ENCODE measurements at regions not wholly inside any gene's neighbourhood (a gene's known extent, or its start where the extent isn't known, plus 50 kb on each side); places are given as distances from the start of the nearest gene placed in this dataset.
"Not testable (repeated sequence)": the region's sequence is repeated elsewhere in the genome, so short reads cannot be mapped to it uniquely, and the experiment has no call there.

DNA sequence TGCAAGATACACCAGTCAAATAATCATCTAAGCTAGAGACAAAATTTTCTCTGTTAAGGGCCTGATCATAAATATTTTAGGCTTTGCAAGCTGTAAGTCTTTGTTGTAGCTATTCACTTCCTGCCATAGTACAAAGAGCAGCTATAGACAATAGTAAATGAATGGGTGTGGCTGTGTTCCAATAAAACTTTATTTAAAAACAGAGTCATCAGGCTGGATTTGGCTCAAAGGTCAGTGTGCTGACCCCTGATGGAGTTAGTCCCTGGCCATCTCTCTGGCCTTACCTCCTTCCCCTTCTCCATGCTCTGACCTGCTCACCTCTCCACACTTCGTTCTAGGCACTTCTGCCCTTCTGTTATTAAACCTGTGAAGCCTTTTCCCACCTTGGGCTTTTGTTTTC, 86.0 kb downstream of the DRD1 start:
- H3K27ac Mint-ChIP-seq = no peak overlapping the region
- H3K4me1 Mint-ChIP-seq = no peaks in the 10 kb centered on the region
- DNase-seq (ENCODE audit: low spot score in 2 of 2) (no peak), ATAC-seq (no peak)
- H3K36me3 Mint-ChIP-seq = no peaks in the 10 kb centered on the region
- no peaks in the 10 kb centered on the region for H3K9me3 Mint-ChIP-seq
- H3K4me3 Mint-ChIP-seq = no peak overlapping the region

DNA sequence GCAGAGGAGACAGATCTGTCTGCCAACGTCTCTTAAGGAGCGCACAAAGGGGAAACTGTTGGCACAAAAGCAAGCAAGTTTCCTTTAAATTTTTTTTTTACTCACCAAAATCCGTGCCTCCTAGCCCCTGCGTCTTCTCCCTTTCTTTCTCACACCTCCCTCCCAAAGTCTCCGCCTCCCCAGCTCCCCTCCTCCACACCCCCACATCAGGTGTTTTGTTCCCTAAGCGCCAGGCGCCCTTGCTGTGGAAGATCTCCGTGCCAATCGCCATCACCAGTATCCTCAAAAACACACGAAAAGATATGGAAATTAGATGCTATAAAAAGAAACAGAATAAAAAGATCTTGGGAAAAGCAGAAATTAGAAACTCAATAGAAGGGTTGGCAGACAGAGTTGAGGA, 87.6 kb downstream of the DRD1 start:
- DNase-seq (ENCODE audit: low spot score in 2 of 2) (no peak), ATAC-seq (no peak)
- Mint-ChIP-seq H3K27ac (no peak overlapping the region), H3K4me3 (no peak overlapping the region), H3K4me1 (no peaks in the 10 kb centered on the region), H3K36me3 (no peaks in the 10 kb centered on the region), H3K9me3 (no peaks in the 10 kb centered on the region)

DNA sequence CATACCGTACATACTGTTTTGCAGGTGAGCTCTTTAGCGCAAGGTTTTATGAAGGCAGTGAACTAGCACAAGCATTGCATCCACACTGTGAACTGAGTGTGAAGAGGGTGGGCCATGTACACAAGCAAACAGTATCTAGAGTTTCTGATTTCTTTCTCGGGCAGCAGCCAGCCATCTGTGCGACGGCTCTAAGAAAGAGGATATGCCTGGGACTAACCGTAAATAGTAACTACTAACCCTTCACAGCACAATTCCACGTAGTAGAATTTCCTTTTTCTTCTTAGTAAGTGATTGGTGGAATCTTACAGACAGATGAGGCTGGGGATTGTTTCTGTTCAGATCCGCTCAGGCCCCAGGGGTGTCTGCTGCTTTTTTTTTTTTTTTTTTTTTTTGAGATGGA, 89.0 kb downstream of the DRD1 start:
- DNase-seq (ENCODE audit: low spot score in 2 of 2) = no peak
- ATAC-seq = no peak
- no peaks in the 10 kb centered on the region for H3K36me3 Mint-ChIP-seq
- H3K4me3 Mint-ChIP-seq = no peak overlapping the region
- H3K27ac Mint-ChIP-seq = no peak overlapping the region
- H3K4me1 Mint-ChIP-seq = no peaks in the 10 kb centered on the region
- no peaks in the 10 kb centered on the region for H3K9me3 Mint-ChIP-seq

GRCh38 chr5:175353926-175354325, 90.1 kb downstream of the DRD1 start:
- DNase-seq (ENCODE audit: low spot score in 2 of 2) (no peak), ATAC-seq (no peak)
- no peaks in the 10 kb centered on the region for H3K4me1 Mint-ChIP-seq
- H3K27ac Mint-ChIP-seq = no peak overlapping the region
- H3K36me3 Mint-ChIP-seq = no peaks in the 10 kb centered on the region
- no peaks in the 10 kb centered on the region for H3K9me3 Mint-ChIP-seq
- H3K4me3 Mint-ChIP-seq = no peak overlapping the region

- ATAC-seq = no peak
- H3K4me1 Mint-ChIP-seq = no peaks in the 10 kb centered on the region
- H3K36me3 Mint-ChIP-seq = no peaks in the 10 kb centered on the region
- no peak overlapping the region for H3K4me3 Mint-ChIP-seq
- no peaks in the 10 kb centered on the region for H3K9me3 Mint-ChIP-seq
- no peak overlapping the region for H3K27ac Mint-ChIP-seq
- no peak for DNase-seq (ENCODE audit: low spot score in 2 of 2)
These were observed 91.9 kb downstream of the DRD1 start for GRCh38 chr5:175351897-175352590.

DNA sequence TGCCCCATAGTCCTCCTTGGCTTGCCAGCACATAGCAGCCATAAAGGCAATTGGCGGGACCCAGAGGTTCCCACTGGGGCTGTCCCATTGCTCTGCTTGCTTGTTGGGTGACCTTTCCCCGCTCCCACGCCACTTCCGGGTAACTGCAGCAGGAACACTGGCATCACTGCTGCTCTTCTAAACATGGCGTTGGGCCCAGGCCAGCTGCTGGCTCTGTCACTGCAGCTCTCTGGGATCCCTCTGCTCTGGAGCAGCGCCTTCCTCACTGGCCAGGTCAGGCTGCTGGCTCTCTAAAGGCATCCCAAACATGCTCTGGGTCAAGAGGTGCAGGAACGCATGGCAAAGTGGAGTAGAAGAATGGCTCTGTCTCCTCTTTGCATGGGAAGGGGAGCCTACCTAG, 92.9 kb downstream of the DRD1 start:
- Mint-ChIP-seq H3K27ac (no peak overlapping the region), H3K4me3 (no peak overlapping the region), H3K36me3 (no peaks in the 10 kb centered on the region), H3K4me1 (no peaks in the 10 kb centered on the region), H3K9me3 (no peaks in the 10 kb centered on the region)
- no peak for ATAC-seq
- DNase-seq (ENCODE audit: low spot score in 2 of 2) = no peak

GRCh38 chr5:175347931-175348330, 96.1 kb downstream of the DRD1 start:
- ATAC-seq (no peak), DNase-seq (ENCODE audit: low spot score in 2 of 2) (no peak)
- H3K4me1 Mint-ChIP-seq = no peaks in the 10 kb centered on the region
- H3K27ac Mint-ChIP-seq = no peak overlapping the region
- no peaks in the 10 kb centered on the region for H3K9me3 Mint-ChIP-seq
- H3K36me3 Mint-ChIP-seq = no peaks in the 10 kb centered on the region
- H3K4me3 Mint-ChIP-seq = no peak overlapping the region

- Mint-ChIP-seq H3K4me3 (no peak overlapping the region), H3K9me3 (no peaks in the 10 kb centered on the region), H3K4me1 (no peaks in the 10 kb centered on the region), H3K27ac (no peak overlapping the region), H3K36me3 (no peaks in the 10 kb centered on the region)
- DNase-seq (ENCODE audit: low spot score in 2 of 2) (no peak), ATAC-seq (no peak)
These were observed 97.0 kb downstream of the DRD1 start for GRCh38 chr5:175347027-175347426.

- no peak for ATAC-seq
These were observed 99.4 kb downstream of the DRD1 start for GRCh38 chr5:175344331-175345195.

DNA sequence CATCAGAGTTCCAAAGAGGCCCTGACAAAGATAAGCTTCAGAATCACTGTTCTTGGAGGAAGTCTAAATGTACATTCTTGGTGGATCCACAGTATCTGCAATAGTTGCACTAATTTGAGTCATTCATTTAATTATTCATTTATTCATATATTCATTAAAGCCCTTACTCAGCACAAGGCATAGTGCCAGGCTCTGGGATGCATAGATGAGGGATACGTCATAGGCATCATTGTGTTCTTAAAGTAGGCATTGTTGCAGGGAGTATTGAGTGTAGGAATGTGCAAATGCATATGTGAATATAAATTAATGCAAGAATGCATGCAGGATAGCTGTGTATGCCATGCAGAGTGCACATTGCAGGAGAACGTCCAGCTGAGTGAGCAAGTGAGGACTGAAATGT, 100.7 kb downstream of the DRD1 start:
- Mint-ChIP-seq H3K4me3 (no peak overlapping the region), H3K9me3 (no peaks in the 10 kb centered on the region), H3K36me3 (no peaks in the 10 kb centered on the region), H3K27ac (no peak overlapping the region), H3K4me1 (no peaks in the 10 kb centered on the region)
- DNase-seq (ENCODE audit: low spot score in 2 of 2) = no peak
- no peak for ATAC-seq

More at GRCh38 chr5:175344331-175345195, 99.4 kb downstream of the DRD1 start:
- Mint-ChIP-seq H3K36me3 (no peaks in the 10 kb centered on the region), H3K4me1 (no peaks in the 10 kb centered on the region), H3K27ac (no peak overlapping the region), H3K9me3 (no peaks in the 10 kb centered on the region), H3K4me3 (no peak overlapping the region)
- no peak for DNase-seq (ENCODE audit: low spot score in 2 of 2)

GRCh38 chr5:175340180-175340579, 103.8 kb downstream of the DRD1 start:
- no peaks in the 10 kb centered on the region for H3K9me3 Mint-ChIP-seq
- H3K36me3 Mint-ChIP-seq = no peaks in the 10 kb centered on the region
- no peaks in the 10 kb centered on the region for H3K4me1 Mint-ChIP-seq
- H3K27ac Mint-ChIP-seq = no peak overlapping the region
- H3K4me3 Mint-ChIP-seq = no peak overlapping the region
- ATAC-seq (no peak), DNase-seq (ENCODE audit: low spot score in 2 of 2) (no peak)

DNA sequence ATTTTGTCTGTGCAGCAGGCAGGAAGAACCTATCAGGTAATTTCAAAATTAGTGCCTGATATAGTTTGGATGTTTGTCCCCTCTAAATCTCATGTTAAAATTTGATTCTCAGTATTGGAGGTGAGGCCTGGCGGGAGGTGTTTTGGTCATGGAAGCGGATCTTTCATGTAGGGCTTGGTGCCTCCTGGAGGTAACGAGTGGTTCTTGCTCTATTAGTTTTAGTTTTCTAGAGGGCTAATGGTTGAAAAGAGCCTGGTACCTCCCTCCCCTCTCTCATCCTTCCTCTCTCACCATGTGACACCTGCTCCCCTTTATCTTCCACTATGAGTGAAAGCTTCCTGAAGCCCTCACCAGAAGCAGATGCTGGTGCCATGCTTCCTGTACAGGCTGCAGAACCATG, 106.3 kb downstream of the DRD1 start:
- H3K9me3 Mint-ChIP-seq = no peaks in the 10 kb centered on the region
- H3K4me3 Mint-ChIP-seq = no peak overlapping the region
- ATAC-seq (no peak), DNase-seq (ENCODE audit: low spot score in 2 of 2) (no peak)
- no peaks in the 10 kb centered on the region for H3K4me1 Mint-ChIP-seq
- H3K27ac Mint-ChIP-seq = no peak overlapping the region
- H3K36me3 Mint-ChIP-seq = no peaks in the 10 kb centered on the region

GRCh38 chr5:175336781-175337180, 107.2 kb downstream of the DRD1 start:
- Mint-ChIP-seq H3K36me3 (no peaks in the 10 kb centered on the region), H3K4me1 (no peaks in the 10 kb centered on the region), H3K27ac (no peak overlapping the region), H3K4me3 (no peak overlapping the region), H3K9me3 (no peaks in the 10 kb centered on the region)
- ATAC-seq (no peak), DNase-seq (ENCODE audit: low spot score in 2 of 2) (no peak)

- Mint-ChIP-seq H3K36me3 (no peaks in the 10 kb centered on the region), H3K4me1 (no peaks in the 10 kb centered on the region), H3K27ac (no peak overlapping the region), H3K4me3 (no peak overlapping the region), H3K9me3 (peaks cover 2% of the 10 kb centered on the region)
- no peak for ATAC-seq
- no peak for DNase-seq (ENCODE audit: low spot score in 2 of 2)
These were observed 108.3 kb downstream of the DRD1 start for GRCh38 chr5:175335691-175336090.

- DNase-seq (ENCODE audit: low spot score in 2 of 2); H3K36me3 Mint-ChIP-seq; H3K4me3 Mint-ChIP-seq; H3K9me3 Mint-ChIP-seq; ATAC-seq; H3K4me1 Mint-ChIP-seq; H3K27ac Mint-ChIP-seq: not testable (repeated sequence)
These were observed 112.6 kb downstream of the DRD1 start for GRCh38 chr5:175331173-175332036.

Measured in stimulated activated effector memory CD8-positive, alpha-beta T cell treated with anti-CD3 and anti-CD28 coated beads, Interleukin-12 subunit alpha, Interleukin-12 subunit beta, amount 100 ng/mL, for 72 hours (primary cell).